Activated T-cell treated with anti-CD3 and anti-CD28 coated beads, Interleukin-2, amount 50 U/mL, for 72 hours (primary cell): ENCODE measurements at regions not wholly inside any gene's neighbourhood (a gene's known extent, or its start where the extent isn't known, plus 50 kb on each side); places are given as distances from the start of the nearest gene placed in this dataset.

Experiments
- ATAC-seq, 2 donors: fragments of 150-1000 bp; cut with Tn5 transposase; replicated peaks in 1 of 2; 2 replicates each; pipeline ENCODE4 v1.10.0; 2021; ENCODE audit warnings: moderate library complexity in 2 of 2, mild to moderate bottlenecking in 1 of 2
- DNase-seq, 2 donors: peaks; one replicate each; pipeline ENCODE4 v3.0.0; 2021 to 2022; ENCODE audit warnings: mixed read lengths in 1 of 2
- H3K27ac Mint-ChIP-seq: one replicate; pipeline ENCODE4 v1.8.0; 2022; ENCODE audit warnings: mild to moderate bottlenecking, moderate library complexity, mixed read lengths
- H3K27me3 Mint-ChIP-seq: one replicate; pipeline ENCODE4 v1.8.0; 2022; ENCODE audit warnings: low read depth, mixed read lengths
- H3K36me3 Mint-ChIP-seq, 2 donors: one replicate each; pipeline ENCODE4 v1.8.0; 2022; ENCODE audit warnings: mixed read lengths in 2 of 2, mild to moderate bottlenecking in 1 of 2; ENCODE audit not compliant: insufficient read depth in 2 of 2
- H3K4me1 Mint-ChIP-seq: one replicate; pipeline ENCODE4 v1.8.0; 2022; ENCODE audit warnings: low read depth, mixed read lengths
- H3K4me3 Mint-ChIP-seq, 2 donors: one replicate each; pipeline ENCODE4 v1.8.0; 2022; ENCODE audit warnings: mild to moderate bottlenecking in 2 of 2, mixed read lengths in 2 of 2, moderate library complexity in 2 of 2
- H3K9me3 Mint-ChIP-seq, 2 donors: one replicate each; pipeline ENCODE4 v1.8.0; 2022; ENCODE audit warnings: mixed read lengths in 2 of 2

DNA sequence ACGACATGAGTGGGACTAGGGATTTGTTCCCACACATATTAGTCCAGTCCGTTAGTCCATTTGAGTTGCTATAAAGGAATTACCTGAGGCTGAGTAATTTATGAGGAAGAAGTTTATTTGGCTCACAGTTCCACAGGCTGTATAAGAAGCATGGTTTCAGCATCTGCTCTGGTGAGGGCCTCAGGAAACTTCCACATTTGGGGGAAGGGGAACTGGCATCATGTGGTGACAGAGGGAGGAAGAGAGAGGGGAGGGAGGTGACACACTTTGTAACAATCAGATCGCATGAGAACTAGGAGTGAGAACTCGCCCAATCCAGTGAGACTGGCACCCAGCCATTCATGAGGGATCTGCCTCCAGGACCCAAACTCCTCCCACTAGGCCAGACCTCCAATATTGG is 769.9 kb upstream of the ROBO1 start:
- no peaks in the 10 kb centered on the region for H3K27me3 Mint-ChIP-seq

GRCh38 chr3:80535286-80535685 is 767.5 kb upstream of the ROBO1 start:
- Mint-ChIP-seq H3K4me3 (no peak overlapping the region), H3K9me3 (peaks cover 4 to 7% of the 10 kb centered on the region in 2 donors), H3K27ac (no peak overlapping the region), H3K27me3 (no peaks in the 10 kb centered on the region), H3K36me3 (no peaks in the 10 kb centered on the region), H3K4me1 (no peaks in the 10 kb centered on the region)
- DNase-seq, result no peak
- ATAC-seq, result no peak

More for the DNA sequence above, 769.9 kb upstream of the ROBO1 start:
- H3K4me3 Mint-ChIP-seq, result no peak overlapping the region
- H3K27ac Mint-ChIP-seq, result no peak overlapping the region
- H3K9me3 Mint-ChIP-seq, result peaks cover 4 to 7% of the 10 kb centered on the region in 2 donors
- no peak for DNase-seq
- no peak for ATAC-seq
- H3K4me1 Mint-ChIP-seq, result no peaks in the 10 kb centered on the region
- H3K36me3 Mint-ChIP-seq, result no peaks in the 10 kb centered on the region

DNA sequence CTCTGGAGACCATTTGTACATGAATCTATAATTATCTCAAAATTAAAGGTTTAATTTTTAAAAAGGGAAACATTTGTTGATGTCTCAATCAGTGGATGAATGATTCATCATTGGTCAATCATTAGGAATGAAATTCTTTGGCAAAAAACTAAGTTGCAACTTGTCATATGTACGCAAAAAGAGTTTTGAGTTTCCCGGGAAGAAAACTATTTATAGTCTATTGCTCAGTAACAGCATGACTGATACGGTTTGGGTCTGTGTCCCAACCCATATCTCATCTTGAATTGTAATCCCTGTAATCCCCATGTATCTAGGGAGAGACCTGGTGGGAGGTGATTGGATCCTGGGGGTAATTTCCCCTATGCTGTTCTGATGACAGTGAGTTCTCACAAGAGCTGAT is 765.8 kb upstream of the ROBO1 start:
- Mint-ChIP-seq H3K36me3 (no peaks in the 10 kb centered on the region), H3K4me1 (no peaks in the 10 kb centered on the region), H3K4me3 (no peak overlapping the region), H3K9me3 (peaks cover 2 to 6% of the 10 kb centered on the region in 2 donors), H3K27ac (no peak overlapping the region), H3K27me3 (no peaks in the 10 kb centered on the region)
- ATAC-seq (no peak), DNase-seq (no peak)

DNA sequence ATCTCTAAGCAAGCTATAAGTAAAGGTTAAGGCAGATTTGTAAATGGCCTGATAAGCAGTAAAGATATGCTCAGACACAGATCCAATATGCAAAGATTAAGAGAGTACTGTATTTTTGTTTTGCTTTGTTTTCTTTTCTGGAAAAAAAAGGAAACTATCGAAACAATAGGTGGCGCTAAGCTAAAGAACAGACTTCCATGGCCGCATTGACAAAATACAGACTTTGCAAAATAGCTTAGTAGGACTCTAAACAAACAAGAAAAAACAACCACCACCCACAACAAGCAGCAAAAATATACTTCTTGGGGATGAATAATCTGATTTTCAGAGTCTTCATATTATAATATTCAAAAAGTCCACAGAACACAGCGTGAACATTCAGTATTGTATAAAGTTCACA is 758.4 kb upstream of the ROBO1 start:
- H3K36me3 Mint-ChIP-seq, result no peaks in the 10 kb centered on the region

GRCh38 chr3:80521081-80521480 is 753.3 kb upstream of the ROBO1 start:
- Mint-ChIP-seq H3K27ac (no peak overlapping the region), H3K9me3 (peaks cover 7 to 10% of the 10 kb centered on the region in 2 donors), H3K4me1 (no peaks in the 10 kb centered on the region), H3K36me3 (peaks cover 0 to 2% of the 10 kb centered on the region in 2 donors), H3K27me3 (no peaks in the 10 kb centered on the region), H3K4me3 (no peak overlapping the region)
- no peak for ATAC-seq
- DNase-seq, result no peak

More for the DNA sequence above, 758.4 kb upstream of the ROBO1 start:
- ATAC-seq (no peak), DNase-seq (no peak)
- no peaks in the 10 kb centered on the region for H3K4me1 Mint-ChIP-seq
- no peaks in the 10 kb centered on the region for H3K27me3 Mint-ChIP-seq
- peaks cover 5 to 12% of the 10 kb centered on the region in 2 donors for H3K9me3 Mint-ChIP-seq
- no peak overlapping the region for H3K27ac Mint-ChIP-seq
- no peak overlapping the region for H3K4me3 Mint-ChIP-seq

DNA sequence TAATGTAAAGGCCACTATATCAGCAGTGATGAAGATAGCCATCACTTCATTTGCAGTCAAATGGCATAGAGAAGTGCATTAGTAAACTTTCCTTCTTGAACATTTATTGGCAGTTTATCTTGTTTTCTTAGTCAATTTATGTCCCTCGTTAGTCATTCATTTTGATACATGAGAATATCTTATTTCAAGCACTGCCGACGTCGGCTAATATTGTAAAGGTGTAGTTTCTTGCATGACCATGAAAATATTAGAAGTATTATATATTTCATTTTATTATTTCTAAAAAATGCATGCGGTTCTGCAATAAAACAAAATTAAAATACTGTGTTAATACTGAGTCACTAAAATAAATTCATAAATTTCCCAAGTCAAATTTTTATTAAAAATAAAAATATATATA is 751.6 kb upstream of the ROBO1 start:
- Mint-ChIP-seq H3K4me1 (no peaks in the 10 kb centered on the region), H3K4me3 (no peak overlapping the region), H3K27me3 (no peaks in the 10 kb centered on the region), H3K9me3 (peaks cover 6 to 12% of the 10 kb centered on the region in 2 donors), H3K27ac (no peak overlapping the region), H3K36me3 (peaks cover 0 to 2% of the 10 kb centered on the region in 2 donors)
- ATAC-seq (no peak), DNase-seq (no peak)

- H3K27ac Mint-ChIP-seq, result no peak overlapping the region
- ATAC-seq, result no peak
- no peak overlapping the region for H3K4me3 Mint-ChIP-seq
- H3K4me1 Mint-ChIP-seq, result no peaks in the 10 kb centered on the region
- no peak for DNase-seq
- H3K9me3 Mint-ChIP-seq, result peaks cover 12 to 13% of the 10 kb centered on the region in 2 donors
- no peaks in the 10 kb centered on the region for H3K27me3 Mint-ChIP-seq
- peaks cover 0 to 2% of the 10 kb centered on the region in 2 donors for H3K36me3 Mint-ChIP-seq
Observed at GRCh38 chr3:80496452-80496851, 728.7 kb upstream of the ROBO1 start.

GRCh38 chr3:80492162-80492561 is 724.4 kb upstream of the ROBO1 start:
- H3K4me3 Mint-ChIP-seq, result no peak overlapping the region
- H3K9me3 Mint-ChIP-seq, result peaks cover 5 to 10% of the 10 kb centered on the region in 2 donors
- no peaks in the 10 kb centered on the region for H3K27me3 Mint-ChIP-seq
- ATAC-seq (no peak), DNase-seq (no peak)
- H3K4me1 Mint-ChIP-seq, result no peaks in the 10 kb centered on the region
- peaks cover 0 to 2% of the 10 kb centered on the region in 2 donors for H3K36me3 Mint-ChIP-seq
- no peak overlapping the region for H3K27ac Mint-ChIP-seq

DNA sequence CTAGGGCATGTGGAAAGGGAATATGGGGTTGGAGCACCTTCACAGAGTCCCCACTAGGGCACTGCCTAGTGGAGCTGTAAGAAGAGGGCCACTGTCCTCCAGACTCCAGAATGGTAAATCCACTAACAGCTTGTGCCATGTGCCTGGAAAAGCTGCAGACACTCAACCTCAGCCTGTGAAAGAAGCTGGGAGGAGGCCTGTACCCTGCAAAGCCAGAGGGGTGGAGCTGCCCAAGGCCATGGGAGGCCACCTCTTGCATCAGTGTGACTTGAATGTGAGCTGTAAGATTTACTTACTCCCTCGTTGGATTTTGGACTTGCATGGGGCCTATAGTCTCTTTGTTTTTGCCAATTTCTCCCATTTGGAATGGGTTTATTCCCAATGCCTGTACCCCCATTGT is 705.2 kb upstream of the ROBO1 start:
- DNase-seq, result no peak
- peaks cover 2 to 9% of the 10 kb centered on the region in 2 donors for H3K9me3 Mint-ChIP-seq
- H3K4me3 Mint-ChIP-seq, result no peak overlapping the region
- ATAC-seq, result no peak
- no peaks in the 10 kb centered on the region for H3K27me3 Mint-ChIP-seq
- H3K4me1 Mint-ChIP-seq, result no peaks in the 10 kb centered on the region
- no peak overlapping the region for H3K27ac Mint-ChIP-seq
- no peaks in the 10 kb centered on the region for H3K36me3 Mint-ChIP-seq

- Mint-ChIP-seq H3K4me1 (no peaks in the 10 kb centered on the region), H3K36me3 (no peaks in the 10 kb centered on the region), H3K9me3 (peaks cover 2 to 9% of the 10 kb centered on the region in 2 donors), H3K27me3 (no peaks in the 10 kb centered on the region), H3K4me3 (no peak overlapping the region), H3K27ac (no peak overlapping the region)
- ATAC-seq (no peak), DNase-seq (no peak)
Observed at GRCh38 chr3:80472459-80472858, 704.7 kb upstream of the ROBO1 start.

GRCh38 chr3:80470433-80470832 is 702.6 kb upstream of the ROBO1 start:
- no peak overlapping the region for H3K27ac Mint-ChIP-seq
- DNase-seq, result no peak
- H3K4me3 Mint-ChIP-seq, result no peak overlapping the region
- ATAC-seq, result no peak
- H3K27me3 Mint-ChIP-seq, result no peaks in the 10 kb centered on the region
- no peaks in the 10 kb centered on the region for H3K36me3 Mint-ChIP-seq
- peaks cover 2 to 9% of the 10 kb centered on the region in 2 donors for H3K9me3 Mint-ChIP-seq
- no peaks in the 10 kb centered on the region for H3K4me1 Mint-ChIP-seq

DNA sequence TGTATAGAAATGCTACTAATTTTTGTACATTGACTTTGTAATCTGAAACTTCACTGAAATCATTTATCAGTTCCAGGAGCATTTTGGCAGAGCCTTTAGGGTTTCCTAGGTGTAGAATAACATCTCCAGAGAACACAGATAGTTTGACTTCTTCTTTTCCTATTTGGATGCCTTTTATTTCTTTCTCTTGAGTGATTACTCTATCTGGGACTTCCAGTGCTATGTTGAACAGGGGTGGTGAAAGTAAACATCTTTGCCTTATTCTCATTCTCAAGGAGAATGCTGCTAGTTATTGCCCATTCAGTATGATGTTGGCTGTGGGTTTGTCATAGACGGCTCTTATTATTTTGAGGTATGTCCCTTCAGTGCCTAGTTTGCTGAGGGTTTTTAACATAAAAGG is 697.9 kb upstream of the ROBO1 start:
- H3K4me3 Mint-ChIP-seq, result no peak overlapping the region
- no peak for ATAC-seq
- no peak overlapping the region for H3K27ac Mint-ChIP-seq
- peaks cover 3 to 6% of the 10 kb centered on the region in 2 donors for H3K9me3 Mint-ChIP-seq
- no peaks in the 10 kb centered on the region for H3K27me3 Mint-ChIP-seq
- H3K4me1 Mint-ChIP-seq, result no peaks in the 10 kb centered on the region
- H3K36me3 Mint-ChIP-seq, result peaks cover 0 to 2% of the 10 kb centered on the region in 2 donors
- DNase-seq, result no peak

DNA sequence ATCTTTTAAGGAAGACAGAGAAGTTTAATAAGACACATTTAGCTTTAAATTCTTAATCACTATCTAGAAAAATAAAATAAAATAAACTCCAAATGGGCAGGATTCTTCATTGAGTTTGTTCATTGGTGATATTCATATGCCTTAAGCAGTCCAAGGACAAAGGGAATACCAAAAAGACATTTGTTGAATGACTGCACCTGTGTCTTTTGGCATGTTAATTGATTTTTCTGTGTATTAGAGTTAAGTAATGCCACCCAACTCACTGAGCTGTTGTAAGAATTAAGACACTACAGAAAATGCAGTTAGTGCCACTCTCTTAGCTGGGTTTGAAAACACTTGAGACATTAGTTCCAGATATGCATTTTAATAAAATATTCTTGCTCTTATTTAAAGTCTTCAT is 683.6 kb upstream of the ROBO1 start:
- DNase-seq, result no peak
- Mint-ChIP-seq H3K36me3 (no peaks in the 10 kb centered on the region), H3K9me3 (no peaks in the 10 kb centered on the region), H3K4me3 (no peak overlapping the region), H3K27ac (no peak overlapping the region), H3K27me3 (no peaks in the 10 kb centered on the region), H3K4me1 (no peaks in the 10 kb centered on the region)
- no peak for ATAC-seq

GRCh38 chr3:80445641-80446040 is 677.8 kb upstream of the ROBO1 start:
- no peak overlapping the region for H3K4me3 Mint-ChIP-seq
- H3K27me3 Mint-ChIP-seq, result no peaks in the 10 kb centered on the region
- H3K9me3 Mint-ChIP-seq, result peaks cover 0 to 4% of the 10 kb centered on the region in 2 donors
- no peak overlapping the region for H3K27ac Mint-ChIP-seq
- no peaks in the 10 kb centered on the region for H3K4me1 Mint-ChIP-seq
- H3K36me3 Mint-ChIP-seq, result no peaks in the 10 kb centered on the region
- ATAC-seq (no peak), DNase-seq (no peak)
